Calu3 (cell line): ENCODE measurements at regions not wholly inside any gene's neighbourhood (a gene's known extent, or its start where the extent isn't known, plus 50 kb on each side); places are given as distances from the start of the nearest gene placed in this dataset.
"Not testable (repeated sequence)": the region's sequence is repeated elsewhere in the genome, so short reads cannot be mapped to it uniquely, and the experiment has no call there.

ENCODE experiments used
- BruUV-seq: library from RNA; stranded (reverse); fragments of 400-500 nt; replicated peaks from 2 replicates; lab custom pipeline; 2021; lab: Mats Ljungman, UMichigan
- CTCF ChIA-PET: fragments of 300-600 bp; sonication (Branson Sonifier 250); formaldehyde crosslinking; loops from one replicate; lab custom pipeline; 2022; ENCODE audit warnings: antibody characterized with exemption; lab: Charles Lee
- DNase-seq: peaks from one replicate; pipeline ENCODE4 v3.0.0; 2022
- H3K27ac Mint-ChIP-seq: one replicate; pipeline ENCODE4 v1.8.0; 2022; ENCODE audit warnings: mixed read lengths; ENCODE audit not compliant: unreplicated experiment
- H3K27me3 Mint-ChIP-seq: one replicate; pipeline ENCODE4 v1.8.0; 2022; ENCODE audit warnings: mixed read lengths; ENCODE audit not compliant: unreplicated experiment
- H3K36me3 Mint-ChIP-seq: one replicate; pipeline ENCODE4 v1.8.0; 2022; ENCODE audit warnings: mild to moderate bottlenecking, moderate library complexity, mixed read lengths; ENCODE audit not compliant: insufficient read depth, unreplicated experiment
- H3K4me1 Mint-ChIP-seq: one replicate; pipeline ENCODE4 v1.8.0; 2022; ENCODE audit warnings: mild to moderate bottlenecking, low read depth, mixed read lengths; ENCODE audit not compliant: unreplicated experiment
- H3K4me3 Mint-ChIP-seq: one replicate; pipeline ENCODE4 v1.8.0; 2022; ENCODE audit warnings: mild to moderate bottlenecking, low read depth, moderate library complexity, mixed read lengths; ENCODE audit not compliant: unreplicated experiment
- H3K9me3 Mint-ChIP-seq: one replicate; pipeline ENCODE4 v1.8.0; 2022; ENCODE audit warnings: low read depth, mixed read lengths; ENCODE audit not compliant: unreplicated experiment
- CTCF ChIP-seq: fragments of 200-600 bp; IDR thresholded peaks from one replicate; pipeline ENCODE4 v1.8.0; 2022; ENCODE audit warnings: antibody characterized with exemption; ENCODE audit not compliant: unreplicated experiment
- intact Hi-C: fragments of 100-400 bp; cut with micrococcal nuclease; formaldehyde crosslinking; loops from one replicate; pipeline ENCODE4 v1.10.0; 2022; ENCODE audit not compliant: unreplicated experiment

GRCh38 chr12:75798136-75798926 lies 233.2 kb downstream of the PHLDA1 start:
- TF ChIP-seq CTCF: no peak
- Mint-ChIP-seq H3K36me3 (no peaks in the 10 kb centered on the region), H3K4me1 (peaks cover 3% of the 10 kb centered on the region), H3K9me3 (peaks cover 3% of the 10 kb centered on the region), H3K27me3 (no peaks in the 10 kb centered on the region), H3K27ac (no peak overlapping the region), H3K4me3 (no peak overlapping the region)
- DNase-seq: no peak
- no TSS peak for BruUV-seq
- CTCF ChIA-PET: interaction anchor here (0.6 kb wide), 2 partner anchors 96 to 577 kb away, joined by 3 to 8 read pairs; no protein-coding TSS in a partner anchor
- intact Hi-C loops: no loop called here

DNA sequence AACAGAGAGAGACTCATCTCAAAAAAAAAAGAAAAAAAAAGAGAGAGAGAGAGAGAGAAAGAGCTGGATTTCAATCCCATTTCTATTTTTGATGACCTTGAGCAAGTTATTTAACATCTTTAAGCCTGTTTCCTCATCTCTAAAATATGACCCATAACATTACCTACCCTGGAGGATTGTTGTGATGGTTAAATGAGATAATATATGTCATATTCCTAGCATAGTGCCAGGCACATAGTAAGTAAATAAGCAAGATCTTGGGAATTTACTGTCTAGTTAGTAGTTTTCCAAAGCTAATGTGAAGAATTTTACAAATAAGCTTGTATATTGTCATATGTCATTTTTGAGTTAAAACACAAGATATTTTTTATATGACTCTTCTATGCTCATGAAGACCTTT lies 236.5 kb downstream of the PHLDA1 start:
- H3K4me1 Mint-ChIP-seq: peaks cover 19% of the 10 kb centered on the region

GRCh38 chr12:75792687-75793086 lies 238.9 kb downstream of the PHLDA1 start:
- Mint-ChIP-seq H3K9me3 (no peaks in the 10 kb centered on the region), H3K27me3 (no peaks in the 10 kb centered on the region), H3K27ac (no peak overlapping the region), H3K36me3 (no peaks in the 10 kb centered on the region), H3K4me1 (peaks cover 24% of the 10 kb centered on the region), H3K4me3 (no peak overlapping the region)
- DNase-seq: no peak
- CTCF ChIA-PET: interaction anchor here (0.7 kb wide), 1 partner anchor 1082 kb away, joined by 3 read pairs; no protein-coding TSS in a partner anchor
- intact Hi-C loops: no loop called here
- no TSS peak for BruUV-seq
- TF ChIP-seq CTCF: no peak

More for the DNA sequence above, 236.5 kb downstream of the PHLDA1 start:
- H3K4me3 Mint-ChIP-seq: no peak overlapping the region
- intact Hi-C loops: no loop called here
- TF ChIP-seq CTCF: no peak
- H3K36me3 Mint-ChIP-seq: no peaks in the 10 kb centered on the region
- no peak for DNase-seq
- CTCF ChIA-PET: no interaction called here
- H3K27ac Mint-ChIP-seq: no peak overlapping the region
- BruUV-seq: no TSS peak
- H3K27me3 Mint-ChIP-seq: no peaks in the 10 kb centered on the region
- H3K9me3 Mint-ChIP-seq: no peaks in the 10 kb centered on the region

DNA sequence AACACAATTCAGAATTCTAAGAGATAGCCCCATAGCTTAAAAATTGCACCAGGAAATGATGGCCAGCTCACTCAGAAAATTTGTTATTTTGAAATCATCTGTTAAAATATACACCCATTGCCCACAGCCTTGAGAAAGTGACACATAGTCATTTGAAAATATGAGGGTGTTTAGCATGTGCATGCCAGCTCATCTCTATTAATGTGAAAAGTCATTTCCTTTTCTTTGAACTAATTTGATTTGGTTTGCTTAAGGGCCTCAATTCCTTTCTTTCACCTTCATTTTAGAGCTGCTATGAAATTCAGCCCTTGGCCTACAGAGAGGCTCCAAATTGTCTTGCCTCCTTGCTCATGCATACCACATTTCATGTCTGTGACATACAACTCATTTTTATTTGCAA lies 241.4 kb downstream of the PHLDA1 start:
- no peaks in the 10 kb centered on the region for H3K36me3 Mint-ChIP-seq
- intact Hi-C loops: no loop called here
- no TSS peak for BruUV-seq

DNA sequence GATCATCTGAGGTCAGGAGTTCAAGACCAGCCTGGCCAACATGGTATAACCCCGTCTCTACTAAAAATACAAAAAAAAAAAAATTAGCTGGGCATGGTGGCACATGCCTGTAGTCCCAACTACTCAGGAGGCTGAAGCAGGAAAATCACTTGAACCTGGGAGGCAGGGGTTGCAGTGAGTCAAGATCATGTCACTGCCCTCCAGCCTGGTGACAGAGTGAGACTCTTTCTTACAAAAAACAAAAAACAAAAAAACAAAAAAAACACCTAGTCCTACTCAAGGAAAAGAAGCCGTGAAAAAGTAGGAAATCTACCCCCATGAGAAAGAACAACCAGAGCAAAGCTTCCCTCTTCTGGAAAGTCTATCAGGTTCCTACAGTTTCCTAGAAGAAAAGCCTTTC lies 244.4 kb downstream of the PHLDA1 start:
- H3K4me1 Mint-ChIP-seq: peaks cover 44% of the 10 kb centered on the region
- DNase-seq, BruUV-seq, H3K4me3 Mint-ChIP-seq, H3K27me3 Mint-ChIP-seq, CTCF ChIA-PET, intact Hi-C loops, H3K36me3 Mint-ChIP-seq, H3K27ac Mint-ChIP-seq, H3K9me3 Mint-ChIP-seq: not testable (repeated sequence)

More for the DNA sequence above, 241.4 kb downstream of the PHLDA1 start:
- H3K4me1 Mint-ChIP-seq: peaks cover 26% of the 10 kb centered on the region
- CTCF ChIA-PET: no interaction called here
- H3K27ac Mint-ChIP-seq: no peak overlapping the region
- no peak overlapping the region for H3K4me3 Mint-ChIP-seq
- no peaks in the 10 kb centered on the region for H3K27me3 Mint-ChIP-seq
- H3K9me3 Mint-ChIP-seq: no peaks in the 10 kb centered on the region
- no peak for DNase-seq
- no peak for TF ChIP-seq CTCF
